K562 (cell line): ENCODE measurements at regions not wholly inside any gene's neighbourhood (a gene's known extent, or its start where the extent isn't known, plus 50 kb on each side); places are given as distances from the start of the nearest gene placed in this dataset.

Experiments
- ASH1L ChIP-seq: fragments of 450-650 bp; IDR thresholded peaks from 2 replicates; pipeline ENCODE4 v1.6.1; 2018; ENCODE audit warnings: borderline replicate concordance, mild to moderate bottlenecking, low read depth; ENCODE audit not compliant: partially characterized antibody
- BACH1 ChIP-seq: fragments of 200-800 bp; sonication (Bioruptor generic); IDR thresholded peaks from 2 replicates; pipeline ENCODE4 v1.6.1; 2016; ENCODE audit warnings: missing genetic modification characterization, missing compliant biosample characterization
- BCOR ChIP-seq: fragments of 450-650 bp; IDR thresholded peaks from 2 replicates; pipeline ENCODE4 v1.6.1; 2016
- CGGBP1 ChIP-seq: fragments of 250-450 bp; sonication (Bioruptor Pico); IDR thresholded peaks from 2 replicates; pipeline ENCODE4 v1.9.0; 2021; ENCODE audit warnings: mild to moderate bottlenecking
- DPF2 ChIP-seq: fragments of 450-650 bp; IDR thresholded peaks from 2 replicates; pipeline ENCODE4 v1.6.1; 2016
- FOXK2 ChIP-seq, 2 experiments: fragments of 450-650 bp; IDR thresholded peaks in 1 of 2; conservative IDR thresholded peaks in 1 of 2; 2 replicates each; pipeline ENCODE4 v1.6.1; 2016; ENCODE audit warnings: low read depth in 2 of 2, mild to moderate bottlenecking in 1 of 2
- HNRNPL ChIP-seq: fragments of 200-400 bp; formaldehyde crosslinking; IDR thresholded peaks from 2 replicates; pipeline ENCODE4 v1.6.1; 2017; ENCODE audit warnings: low read depth, mild to moderate bottlenecking, low read length
- IRF1 ChIP-seq: sonication (generic); formaldehyde crosslinking; IDR thresholded peaks from 2 replicates; pipeline ENCODE4 v1.8.0; 2022; ENCODE audit warnings: missing genetic modification reagents, mild to moderate bottlenecking, borderline replicate concordance
- JUND ChIP-seq, 2 experiments: IDR thresholded peaks; 2 replicates in 1 of 2; 3 replicates in 1 of 2; pipeline ENCODE4 v1.6.1; 2011; ENCODE audit warnings: borderline replicate concordance in 2 of 2, low read depth in 2 of 2, low read length in 2 of 2, improper control_type of control experiment in 1 of 2, missing biosample characterization in 1 of 2, missing genetic modification characterization in 1 of 2, missing genetic modification reagents in 1 of 2
- KAT7 ChIP-seq: sonication (generic); formaldehyde crosslinking; IDR thresholded peaks from 2 replicates; pipeline ENCODE4 v1.8.0; 2022; ENCODE audit warnings: missing genetic modification reagents, mild to moderate bottlenecking, borderline replicate concordance
- LARP7 ChIP-seq: fragments of 450-650 bp; IDR thresholded peaks from 2 replicates; pipeline ENCODE4 v1.6.1; 2016
- MECOM ChIP-seq: fragments of 250-450 bp; sonication (Bioruptor Pico); IDR thresholded peaks from 2 replicates; pipeline ENCODE4 v1.8.0; 2022; ENCODE audit warnings: inconsistent platforms
- NFIC ChIP-seq: fragments of 450-650 bp; IDR thresholded peaks from 2 replicates; pipeline ENCODE4 v1.6.1; 2017; ENCODE audit warnings: mild to moderate bottlenecking, inconsistent platforms
- PHF21A ChIP-seq: fragments of 450-650 bp; IDR thresholded peaks from 2 replicates; pipeline ENCODE4 v1.6.1; 2017; ENCODE audit warnings: low read depth, borderline replicate concordance
- PHTF2 ChIP-seq: fragments of 250-450 bp; sonication (Bioruptor Pico); IDR thresholded peaks from 2 replicates; pipeline ENCODE4 v1.5.0; 2021; ENCODE audit warnings: mild to moderate bottlenecking
- PPARD ChIP-seq: fragments of 250-450 bp; sonication (Bioruptor Pico); IDR thresholded peaks from 2 replicates; pipeline ENCODE4 v1.8.0; 2022; ENCODE audit warnings: inconsistent platforms, mild to moderate bottlenecking, moderate library complexity
- RBM14 ChIP-seq: fragments of 200-400 bp; formaldehyde crosslinking; IDR thresholded peaks from 2 replicates; pipeline ENCODE4 v1.6.1; 2018; ENCODE audit warnings: low read depth, mild to moderate bottlenecking, low read length, moderate library complexity, borderline replicate concordance; ENCODE audit not compliant: insufficient read depth
- TRIM25 ChIP-seq: fragments of 450-650 bp; IDR thresholded peaks from 2 replicates; pipeline ENCODE4 v1.7.0; 2016; ENCODE audit warnings: borderline replicate concordance
- USF2 ChIP-seq: sonication (generic); formaldehyde crosslinking; IDR thresholded peaks from 2 replicates; pipeline ENCODE4 v1.5.0; 2020; ENCODE audit warnings: missing genetic modification reagents
- ZFP36 ChIP-seq: fragments of 150-350 bp; IDR thresholded peaks from 2 replicates; pipeline ENCODE4 v1.6.1; 2018; ENCODE audit warnings: low read length, low read depth; ENCODE audit not compliant: partially characterized antibody
- ZKSCAN3 ChIP-seq: fragments of 250-450 bp; sonication (Bioruptor Pico); IDR thresholded peaks from 2 replicates; pipeline ENCODE4 v1.4.0; 2020
- ZNF347 ChIP-seq: fragments of 450-650 bp; formaldehyde crosslinking; IDR thresholded peaks from 2 replicates; pipeline ENCODE4 v1.4.0; 2020; ENCODE audit warnings: low read depth, mild to moderate bottlenecking, moderate library complexity
- ZNF589 ChIP-seq: fragments of 200-800 bp; sonication (Bioruptor generic); IDR thresholded peaks from 2 replicates; pipeline ENCODE4 v1.6.1; 2016; ENCODE audit warnings: low read depth, missing genetic modification characterization, missing compliant biosample characterization
- ZNF639 ChIP-seq, 2 experiments: fragments of 200-800 bp in 1 of 2; sonication (Bioruptor generic) in 1 of 2; sonication (generic) in 1 of 2; formaldehyde crosslinking in 1 of 2; IDR thresholded peaks in 1 of 2; conservative IDR thresholded peaks in 1 of 2; 2 replicates each; pipeline versions ENCODE4 v1.5.0 to v1.6.1; 2016 to 2020; ENCODE audit warnings: missing compliant biosample characterization in 1 of 2, missing genetic modification characterization in 1 of 2, missing genetic modification reagents in 1 of 2

- TF ChIP-seq FOXK2 (conservative IDR thresholded peaks at IDR 0.05 in 1 of 2, IDR thresholded peaks at IDR 0.05 in 1 of 2; ENCODE audit: low read depth in 2 of 2): peak; percentile 62 to 67; a peak in 3 of 4 replicates
- no peak for TF ChIP-seq BCOR
- TF ChIP-seq CGGBP1 (CRISPR knock-in tag): no peak
- no peak for TF ChIP-seq PPARD (CRISPR knock-in tag)
- no peak for TF ChIP-seq ZNF347
- TF ChIP-seq RBM14: no peak
- no peak for TF ChIP-seq PHTF2 (CRISPR knock-in tag)
- TF ChIP-seq IRF1: no peak
- TF ChIP-seq LARP7: no peak
- TF ChIP-seq ZNF639 (CRISPR knock-in tag; conservative IDR thresholded peaks at IDR 0.05 in 1 of 2, IDR thresholded peaks at IDR 0.05 in 1 of 2): no peak
- TF ChIP-seq ZNF589 (CRISPR knock-in tag): no peak
- 0 out of 2 replicates have a peak, but pooled peaks have one; percentile 42 for TF ChIP-seq PHF21A
- TF ChIP-seq ZFP36: no peak
- no peak for TF ChIP-seq TRIM25
- TF ChIP-seq HNRNPL: no peak
- no peak; the same call in 1 of the 2 replicates for TF ChIP-seq BACH1 (tag)
- peak; percentile 86 for TF ChIP-seq JUND (IDR thresholded peaks at IDR 0.05; ENCODE audit: borderline replicate concordance, low read depth, low read length)
- TF ChIP-seq JUND (tag; IDR thresholded peaks at IDR 0.05; ENCODE audit: borderline replicate concordance, low read depth, low read length): peak; percentile 91; the same call in 2 of the 3 replicates
- no peak for TF ChIP-seq ASH1L
- no peak for TF ChIP-seq NFIC
- TF ChIP-seq KAT7 (CRISPR knock-in tag): no peak
- TF ChIP-seq ZKSCAN3 (CRISPR knock-in tag): no peak
- peak; percentile 79 for TF ChIP-seq DPF2
- TF ChIP-seq USF2 (CRISPR knock-in tag): no peak
- peak; percentile 90 for TF ChIP-seq MECOM
Observed at GRCh38 chr6:105740946-105741645, 338.2 kb upstream of the PREP start (continued).
